ENCODE measurements at regions not wholly inside any gene's neighbourhood (a gene's known extent, or its start where the extent isn't known, plus 50 kb on each side); places are given as distances from the start of the nearest gene placed in this dataset.
A peak's percentile ranks its signal among the peaks of the same experiment; 100 is the strongest.
"Not testable (repeated sequence)": the region's sequence is repeated elsewhere in the genome, so short reads cannot be mapped to it uniquely, and the experiment has no call there.

DNA sequence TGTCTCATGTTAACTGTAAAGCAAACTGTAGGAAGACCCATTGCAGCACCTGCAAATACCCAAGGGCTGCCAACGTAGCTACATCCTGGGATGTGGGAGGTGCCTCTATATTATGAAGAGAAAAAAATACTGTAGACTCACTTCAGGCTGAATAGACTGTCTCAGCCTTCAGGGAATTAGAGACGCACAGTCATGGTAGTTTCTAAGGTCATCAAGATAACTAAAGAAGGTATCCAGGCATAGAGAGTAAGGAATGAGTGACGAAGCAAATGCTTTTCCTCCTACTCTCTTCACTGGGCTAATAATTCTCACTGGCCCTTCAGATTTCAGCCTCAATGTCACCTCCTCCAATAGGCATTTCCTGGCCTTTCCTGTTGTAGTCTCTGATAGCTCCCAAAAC is 121.6 kb upstream of the ECI2 start:
- DNase-seq (ENCODE audit: low read depth), result no peak
- H3K27me3 ChIP-seq (ENCODE audit: control insufficient read depth, insufficient read depth, low read length), result no peaks in the 10 kb centered on the region
- no peaks in the 10 kb centered on the region for H3K36me3 ChIP-seq (ENCODE audit: control insufficient read depth, insufficient read depth, low read length)
- H3K4me3 ChIP-seq (ENCODE audit: low read depth, low read length), result no peak overlapping the region
- POLR2A ChIA-PET, result no interaction called here
- TF ChIP-seq CTCF (IDR thresholded peaks at IDR 0.05; ENCODE audit: insufficient read depth, low read depth, low read length), result no peak
- CTCF ChIA-PET, result interaction anchor here (1.3 kb wide), 1 partner anchor 20 kb away, joined by 5 read pairs; no protein-coding TSS in a partner anchor

GRCh38 chr6:4253604-4254231 is 118.3 kb upstream of the ECI2 start:
- TF ChIP-seq CTCF (IDR thresholded peaks at IDR 0.05; ENCODE audit: insufficient read depth, low read depth, low read length), result peak; percentile 65
- no peak for DNase-seq (ENCODE audit: low read depth)
- POLR2A ChIA-PET, result no interaction called here
- H3K27me3 ChIP-seq (ENCODE audit: control insufficient read depth, insufficient read depth, low read length), result no peaks in the 10 kb centered on the region
- H3K4me3 ChIP-seq (ENCODE audit: low read depth, low read length), result no peak overlapping the region
- no peaks in the 10 kb centered on the region for H3K36me3 ChIP-seq (ENCODE audit: control insufficient read depth, insufficient read depth, low read length)
- CTCF ChIA-PET, result interaction anchor here (0.6 to 1.7 kb wide), 8 partner anchors 11 to 125 kb away, joined by 3 to 7 read pairs (median 4); no protein-coding TSS in a partner anchor

DNA sequence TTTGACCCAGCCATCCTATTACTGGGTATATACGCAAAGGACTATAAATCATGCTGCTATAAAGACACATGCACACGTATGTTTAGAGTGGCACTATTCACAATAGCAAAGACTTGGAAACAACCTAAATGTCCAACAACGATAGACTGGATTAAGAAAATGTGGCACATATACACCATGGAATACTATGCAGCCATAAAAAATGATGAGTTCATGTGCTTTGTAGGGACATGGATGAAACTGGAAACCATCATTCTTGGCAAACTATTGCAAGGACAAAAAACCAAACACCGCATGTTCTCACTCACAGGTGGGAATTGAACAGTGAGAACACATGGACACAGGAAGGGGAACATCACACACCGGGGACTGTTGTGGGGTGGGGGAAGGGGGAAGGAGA is 117.1 kb upstream of the ECI2 start:
- POLR2A ChIA-PET; H3K27me3 ChIP-seq (ENCODE audit: control insufficient read depth, insufficient read depth, low read length); CTCF ChIA-PET; DNase-seq (ENCODE audit: low read depth); H3K4me3 ChIP-seq (ENCODE audit: low read depth, low read length); H3K36me3 ChIP-seq (ENCODE audit: control insufficient read depth, insufficient read depth, low read length): not testable (repeated sequence)

- no peak for TF ChIP-seq CTCF (IDR thresholded peaks at IDR 0.05; ENCODE audit: insufficient read depth, low read depth, low read length)
- Histone ChIP-seq H3K27me3 (ENCODE audit: control insufficient read depth, insufficient read depth, low read length) (no peaks in the 10 kb centered on the region), H3K36me3 (ENCODE audit: control insufficient read depth, insufficient read depth, low read length) (no peaks in the 10 kb centered on the region), H3K4me3 (ENCODE audit: low read depth, low read length) (no peak overlapping the region)
- DNase-seq (ENCODE audit: low read depth), result no peak
- ChIA-PET POLR2A (no interaction called here), CTCF (no interaction called here)
Measured at GRCh38 chr6:4250645-4251044, 115.3 kb upstream of the ECI2 start.

DNA sequence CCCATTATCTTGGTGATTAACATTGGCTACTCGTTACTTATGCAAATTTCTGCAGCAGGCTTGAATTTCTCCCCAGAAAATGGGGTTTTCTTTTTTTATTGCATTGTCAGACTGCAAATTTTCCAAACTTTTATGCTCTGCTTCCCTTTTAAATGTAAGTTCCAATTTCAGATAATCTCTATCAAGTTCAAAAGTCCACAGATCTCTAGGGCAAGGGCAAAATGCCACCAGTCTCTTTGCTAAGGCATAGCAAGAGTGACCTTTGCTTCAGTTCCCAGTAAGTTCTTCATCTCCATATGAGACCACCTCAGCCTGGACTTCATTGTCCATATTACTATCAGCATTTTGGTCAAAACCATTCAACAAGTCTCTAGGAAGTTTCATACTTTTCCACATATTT is 108.5 kb upstream of the ECI2 start:
- H3K4me3 ChIP-seq (ENCODE audit: low read depth, low read length); H3K27me3 ChIP-seq (ENCODE audit: control insufficient read depth, insufficient read depth, low read length); CTCF ChIA-PET; DNase-seq (ENCODE audit: low read depth); H3K36me3 ChIP-seq (ENCODE audit: control insufficient read depth, insufficient read depth, low read length); POLR2A ChIA-PET: not testable (repeated sequence)

GRCh38 chr6:4243237-4243636 is 107.9 kb upstream of the ECI2 start:
- TF ChIP-seq CTCF (IDR thresholded peaks at IDR 0.05; ENCODE audit: insufficient read depth, low read depth, low read length), result no peak
- Histone ChIP-seq H3K27me3 (ENCODE audit: control insufficient read depth, insufficient read depth, low read length) (peaks cover 2% of the 10 kb centered on the region; the same call in 1 of the 2 replicates), H3K4me3 (ENCODE audit: low read depth, low read length) (no peak overlapping the region), H3K36me3 (ENCODE audit: control insufficient read depth, insufficient read depth, low read length) (no peaks in the 10 kb centered on the region)
- DNase-seq (ENCODE audit: low read depth), result no peak
- CTCF ChIA-PET, result interaction anchor here (1.0 kb wide), 2 partner anchors 10 to 31 kb away, joined by 3 read pairs; no protein-coding TSS in a partner anchor
- POLR2A ChIA-PET, result no interaction called here
